IMR-90 (cell line): ENCODE measurements at regions not wholly inside any gene's neighbourhood (a gene's known extent, or its start where the extent isn't known, plus 50 kb on each side); places are given as distances from the start of the nearest gene placed in this dataset.

Experiments used
- ATAC-seq: fragments of 200-7000 bp; cut with Tn5 transposase; 2 replicates; pipeline ENCODE4 v1.9.1; 2020; ENCODE audit warnings: low read depth, mild to moderate bottlenecking, moderate library complexity
- BruUV-seq: library from RNA; stranded (reverse); fragments of 400-500 nt; replicated peaks from 2 replicates; lab custom pipeline; 2021; lab: Mats Ljungman, UMichigan
- CTCF ChIA-PET: fragments of 300-600 bp; formaldehyde crosslinking; extraction: SDS; loops from one replicate; lab custom pipeline; 2021; ENCODE audit warnings: antibody characterized with exemption; lab: Yijun Ruan, JAX
- POLR2A ChIA-PET: fragments of 300-600 bp; sonication (Branson Sonifier 250); formaldehyde crosslinking; loops from one replicate; lab custom pipeline; 2022; ENCODE audit warnings: antibody characterized with exemption; ENCODE audit not compliant: unreplicated experiment; lab: Charles Lee
- DNase-seq: peaks from one replicate; pipeline ENCODE4 v3.0.0; 2013
- H2AFZ ChIP-seq: replicated peaks from 2 replicates; pipeline ENCODE3; 2013; ENCODE audit warnings: low read length, mild to moderate bottlenecking; ENCODE audit not compliant: poor library complexity
- H2AK5ac ChIP-seq: 2 replicates; pipeline ENCODE4 v1.6.1; 2013; ENCODE audit warnings: low read depth, low read length, inconsistent platforms
- H2AK9ac ChIP-seq: replicated peaks from 2 replicates; pipeline ENCODE3; 2013; ENCODE audit warnings: mild to moderate bottlenecking, low read depth, low read length, moderate library complexity; ENCODE audit not compliant: poor library complexity
- H2BK120ac ChIP-seq: 2 replicates; pipeline ENCODE4 v1.6.1; 2013; ENCODE audit warnings: low read depth, low read length, inconsistent platforms
- H2BK15ac ChIP-seq: 3 replicates; pipeline ENCODE4 v1.6.1; 2013; ENCODE audit warnings: low read depth, low read length, inconsistent platforms
- H2BK20ac ChIP-seq: 2 replicates; pipeline ENCODE4 v1.6.1; 2013; ENCODE audit warnings: low read depth, mild to moderate bottlenecking, inconsistent platforms, low read length, moderate library complexity
- H2BK5ac ChIP-seq: 2 replicates; pipeline ENCODE4 v1.6.1; 2013; ENCODE audit warnings: mild to moderate bottlenecking, low read depth, low read length, inconsistent platforms; ENCODE audit not compliant: poor library complexity, severe bottlenecking
- H3K14ac ChIP-seq: replicated peaks from 2 replicates; pipeline ENCODE4 v1.6.1; 2013; ENCODE audit warnings: low read depth, low read length, inconsistent platforms
- H3K18ac ChIP-seq: 2 replicates; pipeline ENCODE4 v1.6.1; 2013; ENCODE audit warnings: low read depth, low read length, control low read depth
- H3K23ac ChIP-seq: 2 replicates; pipeline ENCODE4 v1.6.1; 2013; ENCODE audit warnings: low read depth, low read length, inconsistent platforms
- H3K27ac ChIP-seq: 2 replicates; pipeline ENCODE4 v1.5.1; 2013; ENCODE audit warnings: mild to moderate bottlenecking, control low read depth, low read length; ENCODE audit not compliant: insufficient read depth
- H3K27me3 ChIP-seq: 2 replicates; pipeline ENCODE4 v1.6.1; 2013; ENCODE audit warnings: low read length; ENCODE audit not compliant: control insufficient read depth, insufficient read depth
- H3K36me3 ChIP-seq: 2 replicates; pipeline ENCODE4 v1.6.1; 2013; ENCODE audit warnings: low read length, mixed read lengths; ENCODE audit not compliant: control insufficient read depth, insufficient read depth
- H3K4ac ChIP-seq: 2 replicates; pipeline ENCODE4 v1.6.1; 2013; ENCODE audit warnings: low read depth, low read length, inconsistent platforms
- H3K4me1 ChIP-seq: 2 replicates; pipeline ENCODE4 v1.6.1; 2013; ENCODE audit warnings: low read length, mixed read lengths; ENCODE audit not compliant: control insufficient read depth, insufficient read depth
- H3K4me2 ChIP-seq: 2 replicates; pipeline ENCODE4 v1.6.1; 2013; ENCODE audit warnings: low read depth, mild to moderate bottlenecking, control low read depth, low read length, moderate library complexity
- H3K4me3 ChIP-seq: 2 replicates; pipeline ENCODE4 v1.5.1; 2013; ENCODE audit warnings: low read depth, mild to moderate bottlenecking, control low read depth, low read length, moderate library complexity; ENCODE audit not compliant: insufficient read depth
- H3K56ac ChIP-seq: 2 replicates; pipeline ENCODE4 v1.6.1; 2013; ENCODE audit warnings: low read length, inconsistent platforms; ENCODE audit not compliant: insufficient read depth; ENCODE audit errors: extremely low read depth
- H3K79me1 ChIP-seq, 2 experiments: 2 replicates each; pipeline ENCODE4 v1.6.1; 2013; ENCODE audit warnings: low read length in 2 of 2, inconsistent platforms in 1 of 2, low read depth in 1 of 2
- H3K9ac ChIP-seq: 2 replicates; pipeline ENCODE4 v1.6.1; 2013; ENCODE audit warnings: low read depth, low read length, control low read depth
- H3K9me1 ChIP-seq: 2 replicates; pipeline ENCODE4 v1.6.1; 2013; ENCODE audit warnings: low read length, inconsistent platforms; ENCODE audit not compliant: insufficient read depth
- H3K9me3 ChIP-seq: 2 replicates; pipeline ENCODE4 v1.6.1; 2013; ENCODE audit warnings: low read length; ENCODE audit not compliant: control insufficient read depth, insufficient read depth
- H4K20me1 ChIP-seq: 2 replicates; pipeline ENCODE4 v1.6.1; 2013; ENCODE audit warnings: low read length, inconsistent platforms; ENCODE audit not compliant: insufficient read depth
- H4K5ac ChIP-seq: 2 replicates; pipeline ENCODE4 v1.6.1; 2013; ENCODE audit warnings: mild to moderate bottlenecking, low read depth, low read length, control low read depth
- H4K8ac ChIP-seq, 2 experiments: 2 replicates each; pipeline ENCODE4 v1.6.1; 2013; ENCODE audit warnings: low read depth in 2 of 2, low read length in 2 of 2, control low read depth in 1 of 2, inconsistent platforms in 1 of 2
- H4K91ac ChIP-seq: 2 replicates; pipeline ENCODE4 v1.6.1; 2013; ENCODE audit warnings: low read depth, low read length, inconsistent platforms; ENCODE audit not compliant: insufficient read depth
- CHD1 ChIP-seq: IDR thresholded peaks from 2 replicates; pipeline ENCODE4 v1.6.1; 2012; ENCODE audit warnings: low read depth, low read length, improper control_type of control experiment
- FOS ChIP-seq: fragments of 150-350 bp; IDR thresholded peaks from 2 replicates; pipeline ENCODE4 v1.6.1; 2016; ENCODE audit warnings: low read depth, low read length
- MAFK ChIP-seq: IDR thresholded peaks from 2 replicates; pipeline ENCODE4 v1.6.1; 2012; ENCODE audit warnings: low read depth, low read length, improper control_type of control experiment
- RAD21 ChIP-seq: IDR thresholded peaks from 2 replicates; pipeline ENCODE4 v1.6.1; 2012; ENCODE audit warnings: low read length, improper control_type of control experiment
- SMC3 ChIP-seq: fragments of 150-350 bp; IDR thresholded peaks from 2 replicates; pipeline ENCODE4 v1.6.1; 2016; ENCODE audit warnings: low read depth, mild to moderate bottlenecking, antibody characterized with exemption, low read length, moderate library complexity
- WGBS, 2 experiments: methylation state at CpG; one replicate each; pipeline versions ENCODE4 v1.1.5 to v1.1.7; 2013; ENCODE audit warnings: missing lambda C conversion rate in 2 of 2; ENCODE audit not compliant: insufficient read length in 1 of 2; ENCODE audit errors: extremely low coverage in 2 of 2; 5-methylcytosine and 5-hydroxymethylcytosine counted together
- dilution Hi-C: fragments of 300-500 bp; cut with HindIII; formaldehyde crosslinking; loops from one replicate; pipeline ENCODE4 v1.14.3; 2018; ENCODE audit warnings: low sequenced_read_pairs; ENCODE audit not compliant: unreplicated experiment
- in situ Hi-C: fragments of 300-500 bp; cut with MboI; formaldehyde crosslinking; loops from 3 replicates; pipeline ENCODE4 v1.14.3; 2019; ENCODE audit warnings: low sequenced_read_pairs, inconsistent platforms, mixed read lengths
- intact Hi-C: fragments of 100-400 bp; cut with micrococcal nuclease; formaldehyde crosslinking; loops from 2 replicates; pipeline ENCODE4 v1.10.0; 2022
- TF ChIP-seq, protein P1 (sequence below): fragments of 150-350 bp; IDR thresholded peaks from 2 replicates; pipeline ENCODE4 v1.6.1; 2017; ENCODE audit warnings: mild to moderate bottlenecking, antibody characterized with exemption, low read length, low read depth

DNA sequence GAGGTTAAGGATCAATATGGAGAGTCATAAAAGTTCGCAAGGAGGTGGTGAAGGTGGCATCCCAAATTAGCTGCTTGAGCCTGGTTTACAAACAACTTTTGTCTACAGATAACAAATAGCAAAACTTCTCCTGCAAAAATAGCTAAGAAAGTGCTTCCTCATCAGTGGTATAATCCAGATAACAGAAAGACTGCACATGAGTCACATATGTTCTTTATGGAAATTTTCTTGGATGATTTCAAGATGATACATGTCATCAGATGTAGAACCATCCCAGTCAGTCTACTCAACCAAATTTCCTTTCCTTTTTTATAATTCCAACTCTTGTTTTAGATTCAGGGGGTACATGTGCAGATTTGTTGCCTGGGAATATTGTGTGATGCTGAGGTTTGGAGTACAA is 133.0 kb downstream of the BTG1 start:
- H2BK120ac ChIP-seq = no peak overlapping the region
- no peak overlapping the region for H3K23ac ChIP-seq
- no TSS peak for BruUV-seq
- no peak overlapping the region for H3K4me2 ChIP-seq
- H2BK20ac ChIP-seq = no peak overlapping the region
- no CpG with 5 or more reads among the region's 1 CpG for WGBS, 2 experiments
- H4K20me1 ChIP-seq = no peaks in the 10 kb centered on the region
- intact Hi-C loops = no loop called here
- ChIA-PET POLR2A (no interaction called here), CTCF (interaction anchor here (1.1 kb wide), 1 partner anchor 92 kb away, joined by 3 read pairs; no protein-coding TSS in a partner anchor)
- H2AK9ac ChIP-seq = no peak overlapping the region
- H3K9ac ChIP-seq = no peak overlapping the region
- H2AK5ac ChIP-seq = no peak overlapping the region
- H4K8ac ChIP-seq = no peak overlapping the region
- H4K91ac ChIP-seq = no peak overlapping the region
- in situ Hi-C loops = no loop called here
- no peak overlapping the region for H2BK5ac ChIP-seq
- H2BK15ac ChIP-seq = no peak overlapping the region
- no peak overlapping the region for H4K5ac ChIP-seq
- no peak for ATAC-seq
- no peaks in the 10 kb centered on the region for H3K4me1 ChIP-seq
- dilution Hi-C loops = no loop called here
- no peaks in the 10 kb centered on the region for H3K9me1 ChIP-seq
- no peak overlapping the region for H3K56ac ChIP-seq
- H3K36me3 ChIP-seq = no peaks in the 10 kb centered on the region
- H3K4ac ChIP-seq = no peak overlapping the region
- H3K18ac ChIP-seq = no peak overlapping the region
- no peaks in the 10 kb centered on the region for H3K27me3 ChIP-seq
- H3K79me1 ChIP-seq = no peaks in the 10 kb centered on the region
- no peak overlapping the region for H3K4me3 ChIP-seq
- H3K9me3 ChIP-seq = no peaks in the 10 kb centered on the region
- no peak for TF ChIP-seq CHD1
- no peak for TF ChIP-seq FOS
- TF ChIP-seq, protein P1, sequence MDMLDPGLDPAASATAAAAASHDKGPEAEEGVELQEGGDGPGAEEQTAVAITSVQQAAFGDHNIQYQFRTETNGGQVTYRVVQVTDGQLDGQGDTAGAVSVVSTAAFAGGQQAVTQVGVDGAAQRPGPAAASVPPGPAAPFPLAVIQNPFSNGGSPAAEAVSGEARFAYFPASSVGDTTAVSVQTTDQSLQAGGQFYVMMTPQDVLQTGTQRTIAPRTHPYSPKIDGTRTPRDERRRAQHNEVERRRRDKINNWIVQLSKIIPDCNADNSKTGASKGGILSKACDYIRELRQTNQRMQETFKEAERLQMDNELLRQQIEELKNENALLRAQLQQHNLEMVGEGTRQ = no peak
- TF ChIP-seq SMC3 = no peak
- no peak for TF ChIP-seq MAFK
- TF ChIP-seq RAD21 = no peak
- DNase-seq = no peak
- H2AFZ ChIP-seq = no peak overlapping the region
- H3K27ac ChIP-seq = no peak overlapping the region
- H3K14ac ChIP-seq = peak overlapping the region; percentile 40; the same call in 1 of the 2 replicates
